ENCODE measurements at regions not wholly inside any gene's neighbourhood (a gene's known extent, or its start where the extent isn't known, plus 50 kb on each side); places are given as distances from the start of the nearest gene placed in this dataset.

DNA sequence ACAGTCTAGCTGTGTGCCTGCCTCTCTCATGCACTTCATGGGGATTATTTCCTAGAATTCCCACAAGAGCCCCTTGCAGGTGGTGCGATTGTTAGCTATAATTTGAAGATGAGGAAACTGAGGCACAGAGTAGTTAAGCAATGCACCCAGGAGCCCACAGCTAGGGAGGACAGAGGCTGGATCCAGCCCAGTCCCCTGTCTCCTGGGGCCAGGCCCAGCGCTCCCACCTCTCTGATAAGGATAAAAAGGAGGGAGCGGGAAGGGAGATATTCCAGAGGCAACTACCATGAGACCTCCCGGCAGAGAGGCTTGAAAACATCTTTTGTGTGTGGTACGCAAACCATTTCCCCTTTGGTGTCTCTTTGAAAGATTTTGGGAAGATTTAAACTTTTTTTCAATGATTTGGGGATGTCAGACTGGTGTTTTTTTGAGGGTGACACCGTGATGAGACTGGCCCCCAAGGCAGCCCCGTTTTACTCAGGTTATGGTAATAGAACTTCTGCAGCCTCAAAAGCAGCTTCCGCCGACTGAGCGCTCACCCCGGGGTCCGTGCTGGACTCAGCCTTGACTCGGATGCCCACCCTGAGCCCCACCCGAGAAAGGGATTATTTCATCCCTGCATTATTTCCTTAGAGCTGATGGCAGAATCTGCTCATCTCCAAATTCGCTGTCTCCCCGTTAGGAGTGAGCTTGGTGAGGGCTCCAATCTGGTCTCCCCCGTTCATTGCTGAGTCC is 144.7 kb upstream of the IER5L start:
- no peak for DNase-seq

DNA sequence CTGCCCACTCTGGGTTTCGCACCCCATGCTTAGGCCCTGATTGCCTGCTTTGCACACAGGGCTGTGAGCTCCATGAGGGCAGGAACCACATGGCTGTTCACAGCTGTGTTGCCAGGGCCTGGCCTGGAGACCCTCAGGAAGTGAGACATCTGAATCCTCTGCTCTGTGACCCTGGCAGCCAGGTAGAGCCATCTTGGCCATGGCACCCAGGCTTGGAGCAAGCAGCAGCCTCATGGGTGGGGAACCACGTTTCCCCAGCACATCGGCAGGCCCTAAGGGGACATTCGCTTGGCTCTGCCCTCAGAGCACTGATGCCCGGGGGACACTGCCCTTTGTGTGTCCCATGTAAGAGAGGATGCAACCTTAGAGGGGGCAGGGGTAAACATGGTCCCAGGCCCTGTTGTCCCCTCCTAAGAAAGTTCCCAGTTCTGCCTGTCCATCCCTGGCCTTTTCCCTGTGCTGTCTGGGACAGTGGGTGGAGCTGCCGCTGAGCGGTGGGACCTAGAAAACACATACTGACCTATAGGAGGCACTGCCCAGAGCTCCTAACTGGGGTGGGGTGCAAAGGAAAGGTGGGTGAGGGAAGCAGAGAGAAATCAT is 144.1 kb upstream of the IER5L start:
- no peak for DNase-seq

DNA sequence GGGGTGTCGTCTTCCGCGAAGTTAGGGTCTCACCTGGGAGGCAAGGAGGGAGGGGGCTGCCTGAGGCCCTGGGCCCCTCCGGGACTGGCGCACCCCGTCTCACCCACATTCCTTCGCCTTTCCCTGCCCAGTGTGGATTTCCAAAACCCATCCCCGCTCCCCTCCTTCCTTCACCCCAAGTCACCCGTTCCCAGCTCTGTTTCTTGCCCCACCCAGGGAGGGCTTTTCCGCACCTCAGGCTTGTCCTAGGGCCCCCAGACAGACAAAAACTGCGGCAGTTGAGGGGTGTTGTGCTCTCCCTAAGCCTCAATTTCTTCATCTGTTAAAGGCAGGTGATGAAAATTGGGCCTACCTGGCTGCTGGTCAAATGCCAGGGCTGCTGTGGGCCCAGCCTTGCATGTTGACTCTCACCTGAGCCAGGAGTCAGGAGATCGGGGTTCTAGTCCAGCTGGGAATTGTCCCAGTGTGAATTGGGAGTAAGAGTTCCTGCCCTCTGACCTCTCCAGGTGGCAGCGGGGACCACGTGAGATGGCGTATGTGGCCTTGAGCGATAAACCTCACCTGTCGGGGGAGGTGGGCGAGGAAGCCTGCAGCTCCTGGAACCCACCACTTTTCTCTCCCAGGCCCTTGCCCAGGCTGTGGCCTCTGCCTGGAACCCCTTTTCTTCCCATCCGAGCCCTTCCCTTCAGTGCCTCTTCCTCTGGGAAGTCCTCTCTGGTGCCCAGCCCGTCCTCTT is 143.4 kb upstream of the IER5L start:
- DNase-seq: no peak

GRCh38 chr9:129320575-129321285 is 142.7 kb upstream of the IER5L start:
- DNase-seq: no peak

GRCh38 chr9:129319938-129320481 is 141.9 kb upstream of the IER5L start:
- no peak for DNase-seq

DNA sequence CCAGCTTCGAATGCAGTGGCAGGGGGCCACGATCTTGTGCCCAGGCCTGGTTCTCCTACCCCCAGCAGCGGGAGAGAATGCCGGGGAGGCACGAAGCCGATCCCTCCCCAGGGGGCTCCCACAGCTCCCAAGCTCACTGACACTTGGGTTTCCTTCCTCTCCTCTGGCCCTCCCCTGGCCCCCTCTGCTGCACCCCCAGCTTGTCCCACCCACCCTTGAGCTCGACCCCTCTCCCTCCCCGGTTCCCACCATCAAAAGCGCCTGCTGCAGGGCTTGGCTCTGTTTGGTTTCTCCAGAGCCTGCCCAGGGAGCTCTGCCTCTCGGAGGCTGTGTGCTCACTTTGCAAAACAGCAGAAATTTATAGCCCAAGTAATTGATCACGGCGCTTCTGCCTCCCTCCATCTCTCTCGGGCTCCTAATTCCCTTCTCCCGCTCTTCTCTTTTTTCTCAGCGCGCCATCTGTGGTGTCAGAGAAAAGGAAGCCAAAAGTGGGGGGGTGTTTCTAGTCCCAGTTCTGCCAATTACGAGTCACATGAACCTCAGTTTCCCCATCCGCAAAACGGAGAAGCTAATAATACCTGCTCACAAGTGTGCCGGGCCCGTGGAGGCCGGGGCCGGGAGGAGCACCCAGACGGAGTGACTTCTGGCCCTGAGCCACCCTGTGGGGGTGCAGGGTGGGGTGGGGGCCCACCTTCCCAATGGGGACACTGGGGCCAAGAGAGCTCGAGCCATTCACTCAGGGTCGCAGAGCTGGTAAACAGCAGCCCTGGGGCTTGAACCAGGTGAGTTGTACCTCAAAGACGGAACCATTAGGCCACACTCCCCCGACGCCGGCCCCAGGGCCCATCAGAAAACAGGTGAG is 141.2 kb upstream of the IER5L start:
- no peak for DNase-seq

DNA sequence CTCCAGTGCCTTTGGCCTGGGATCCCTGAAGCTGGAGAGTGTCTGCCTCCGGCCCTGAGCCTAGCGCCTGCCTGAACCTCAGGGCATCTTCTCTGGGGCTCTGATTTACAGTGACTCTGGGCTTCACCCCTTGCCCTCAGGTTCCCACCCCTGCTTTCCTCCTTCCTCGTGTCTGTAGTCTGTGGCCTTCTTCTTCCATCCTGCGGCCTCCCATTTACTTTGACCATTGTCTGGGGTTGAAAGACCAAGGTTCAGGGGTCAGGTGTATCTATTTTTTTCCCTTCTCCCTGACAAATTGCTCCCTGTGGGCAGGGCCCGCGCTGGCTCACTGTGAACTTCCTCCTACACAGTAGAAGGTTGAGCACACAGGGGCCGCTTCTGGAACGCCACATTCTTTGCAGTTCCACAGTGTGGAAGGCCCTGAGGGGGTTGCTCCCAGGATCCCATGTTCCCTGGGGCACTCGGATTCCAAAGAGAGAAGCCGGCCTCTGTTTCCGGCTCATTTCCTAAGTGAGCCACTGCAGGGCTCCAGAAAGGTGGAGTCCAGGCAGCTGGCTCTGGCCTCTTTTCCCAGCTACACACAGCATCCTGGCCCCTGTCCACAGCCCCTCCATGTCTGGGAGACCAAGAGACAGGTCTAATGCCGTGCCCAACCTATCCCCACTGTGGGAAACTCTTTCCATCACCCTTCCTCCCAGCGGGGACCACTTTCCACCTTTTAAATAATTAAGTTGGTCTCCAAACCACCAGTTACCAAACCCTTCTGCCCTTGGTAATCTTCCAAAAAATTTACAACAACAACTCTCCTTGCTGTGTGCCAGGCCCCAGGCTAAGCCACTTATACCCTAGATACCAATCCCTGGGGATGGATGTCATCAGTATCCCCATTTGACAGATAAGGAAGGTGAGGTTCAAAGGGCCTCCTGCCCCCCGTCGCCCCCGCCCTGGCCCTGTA is 140.3 kb upstream of the IER5L start:
- no peak for DNase-seq

DNA sequence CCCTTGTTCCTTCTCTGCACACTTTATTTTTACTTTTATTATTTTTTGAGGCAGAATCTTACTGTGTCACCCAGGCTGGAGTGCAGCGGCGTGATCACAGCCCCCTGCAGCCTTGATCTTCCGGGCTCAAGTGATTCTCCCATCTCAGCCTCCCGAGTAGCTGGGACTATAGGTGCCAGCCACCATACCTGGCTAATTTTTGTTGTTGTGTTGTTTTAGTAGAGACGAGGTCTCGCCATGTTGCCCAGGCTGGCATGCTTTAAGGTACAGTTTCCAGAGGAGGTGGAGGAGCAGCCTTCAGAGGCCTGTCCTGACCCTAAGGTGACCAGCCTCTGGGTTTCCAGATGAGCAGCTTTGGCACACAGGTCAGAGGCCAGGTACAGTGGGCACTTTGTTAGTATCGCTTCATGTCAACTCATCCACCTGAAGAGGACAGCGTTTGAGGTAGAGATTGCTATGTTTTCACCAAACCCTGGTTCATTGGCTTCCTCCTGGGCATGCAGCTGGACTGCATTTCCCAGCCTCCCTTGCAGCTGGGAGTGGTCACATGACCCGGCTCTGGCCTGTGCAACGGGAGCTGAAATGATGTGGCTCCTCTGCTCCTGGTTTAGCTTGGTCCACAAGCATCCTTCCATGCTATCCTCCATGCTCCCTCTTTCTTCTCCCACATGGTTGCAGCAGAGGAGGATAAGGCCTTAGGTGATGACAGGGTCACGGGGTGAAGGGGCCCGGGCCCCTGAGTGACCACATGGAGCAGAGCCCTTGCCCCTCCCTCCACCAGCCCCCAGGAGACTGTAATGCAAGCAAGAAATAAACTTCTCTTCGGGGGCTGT is 139.3 kb upstream of the IER5L start:
- no peak for DNase-seq

DNA sequence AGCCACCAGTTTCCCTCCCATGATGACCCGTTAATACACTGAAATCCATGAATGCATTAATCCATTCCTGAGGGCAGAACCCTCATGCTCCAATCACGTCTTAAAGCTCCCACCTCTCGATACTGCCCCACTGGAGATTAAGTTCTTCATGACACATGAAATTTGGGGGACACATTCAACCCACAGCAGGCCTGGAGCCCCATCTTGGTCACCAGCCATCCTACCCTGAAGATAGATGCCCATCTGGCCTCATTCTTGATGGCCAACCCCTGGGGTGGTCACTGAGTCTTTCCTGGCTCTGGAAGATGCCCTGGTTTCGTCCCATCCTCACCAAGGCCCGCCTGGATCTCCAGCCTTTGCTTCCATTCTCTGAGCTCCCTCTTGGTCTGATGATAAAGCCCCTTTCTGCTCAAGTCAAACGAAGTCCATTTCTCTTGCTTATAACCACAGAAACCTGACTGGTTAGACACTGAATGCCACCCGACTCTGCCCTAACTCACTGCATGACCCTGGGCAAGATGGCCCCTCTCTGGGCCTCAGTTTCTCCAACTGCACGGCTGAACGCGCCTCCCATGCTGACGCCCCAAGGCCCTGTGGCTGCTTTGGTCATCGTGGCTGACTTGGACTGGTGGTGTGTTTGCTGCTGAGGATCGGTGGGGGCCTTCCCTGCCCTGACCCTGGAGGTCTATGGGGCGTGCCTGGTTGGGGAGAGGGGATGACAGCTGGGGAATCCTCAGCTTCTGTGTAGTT is 138.4 kb upstream of the IER5L start:
- DNase-seq: no peak

DNA sequence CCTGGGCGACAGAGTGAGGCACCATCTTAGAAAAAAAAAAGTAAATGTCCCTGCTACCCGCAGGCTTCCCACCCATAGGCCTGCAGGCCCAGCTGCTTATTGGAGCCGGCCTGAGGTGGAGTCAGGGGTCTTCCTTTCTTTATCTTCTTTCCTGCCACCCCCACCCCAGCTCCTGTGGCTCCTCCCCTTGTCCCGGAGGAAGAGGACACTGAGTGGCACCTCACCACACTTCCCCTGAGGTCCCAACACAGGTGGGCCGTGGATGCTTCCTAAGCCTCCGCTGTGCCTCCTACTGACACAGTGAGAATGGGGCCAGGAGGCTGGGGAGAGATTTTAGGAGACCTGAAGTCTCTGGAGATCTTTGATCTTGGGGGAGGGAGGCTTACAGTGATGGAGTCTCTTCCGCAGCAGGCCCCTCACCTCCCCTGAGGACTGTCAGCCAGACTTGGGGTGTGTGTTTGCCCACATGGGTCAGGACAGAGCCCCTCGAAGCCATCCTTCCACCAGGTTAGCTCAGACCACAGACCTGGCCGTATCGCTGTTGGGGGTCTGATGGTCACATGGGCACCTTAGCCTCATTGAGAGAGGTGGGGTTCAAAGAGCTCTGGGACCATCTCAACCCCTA is 135.4 kb upstream of the IER5L start:
- DNase-seq: no peak

GRCh38 chr9:129312251-129313122 is 134.4 kb upstream of the IER5L start:
- no peak for DNase-seq

- DNase-seq: no peak
These were observed 133.6 kb upstream of the IER5L start for GRCh38 chr9:129311643-129312042.

- DNase-seq: no peak
These were observed 132.7 kb upstream of the IER5L start for GRCh38 chr9:129310666-129311350.

DNA sequence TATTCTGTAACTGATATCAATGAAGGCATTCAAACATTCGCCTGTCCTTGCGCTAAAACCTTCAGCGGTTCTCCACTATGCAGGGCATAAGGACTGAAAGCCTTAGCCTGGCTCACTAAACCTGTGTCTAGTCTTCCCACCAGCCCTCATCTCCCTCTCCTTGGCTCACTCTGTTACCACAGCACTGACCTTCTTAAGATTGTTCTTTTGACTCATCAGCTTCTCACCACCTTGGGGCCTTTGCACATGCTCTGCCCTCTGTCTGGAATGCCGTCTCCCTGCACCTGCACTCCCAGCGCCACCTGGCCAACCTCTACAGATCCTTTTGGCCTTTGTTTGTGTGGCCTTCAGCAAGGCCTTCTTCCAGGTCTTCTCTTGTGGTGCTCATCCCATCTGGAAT is 131.8 kb upstream of the IER5L start:
- no peak for DNase-seq

DNA sequence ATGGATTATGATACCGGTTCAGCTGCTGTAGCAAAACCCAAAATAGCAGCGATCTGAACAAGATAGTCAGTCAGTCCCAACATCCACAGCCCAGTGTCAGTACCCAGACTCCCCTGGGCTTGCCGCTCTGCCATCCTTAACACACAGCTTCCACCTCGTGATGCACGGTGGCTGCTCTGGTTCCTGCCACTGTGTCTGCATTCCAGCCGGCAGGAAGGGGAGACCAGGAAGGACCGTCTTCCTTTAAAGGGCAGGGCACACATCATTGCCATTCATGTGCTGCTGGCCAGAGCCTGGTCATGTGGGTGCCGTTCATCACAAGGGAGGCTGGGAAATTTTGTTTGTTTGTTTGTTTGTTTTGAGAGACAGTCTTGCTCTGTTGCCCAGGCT is 131.0 kb upstream of the IER5L start:
- no peak for DNase-seq

GRCh38 chr9:129307227-129307970 is 129.3 kb upstream of the IER5L start:
- DNase-seq: no peak
